Rectal smooth muscle tissue (tissue), 1 donor: ENCODE measurements at regions not wholly inside any gene's neighbourhood (a gene's known extent, or its start where the extent isn't known, plus 50 kb on each side); places are given as distances from the start of the nearest gene placed in this dataset.

Experiments used
- H3K27ac ChIP-seq: one replicate; pipeline ENCODE4 v1.7.0; 2013; ENCODE audit warnings: low read depth, low read length, inconsistent platforms
- H3K27me3 ChIP-seq: one replicate; pipeline ENCODE4 v1.7.0; 2013; ENCODE audit warnings: low read length; ENCODE audit not compliant: control insufficient read depth, insufficient read depth
- H3K36me3 ChIP-seq: one replicate; pipeline ENCODE4 v1.7.0; 2013; ENCODE audit warnings: low read length; ENCODE audit not compliant: control insufficient read depth, insufficient read depth
- H3K4me1 ChIP-seq: one replicate; pipeline ENCODE4 v1.7.0; 2013; ENCODE audit warnings: low read length; ENCODE audit not compliant: control insufficient read depth, insufficient read depth
- H3K4me3 ChIP-seq: one replicate; pipeline ENCODE4 v1.7.0; 2013; ENCODE audit warnings: low read length
- H3K9ac ChIP-seq: one replicate; pipeline ENCODE4 v1.7.0; 2013; ENCODE audit warnings: low read length

DNA sequence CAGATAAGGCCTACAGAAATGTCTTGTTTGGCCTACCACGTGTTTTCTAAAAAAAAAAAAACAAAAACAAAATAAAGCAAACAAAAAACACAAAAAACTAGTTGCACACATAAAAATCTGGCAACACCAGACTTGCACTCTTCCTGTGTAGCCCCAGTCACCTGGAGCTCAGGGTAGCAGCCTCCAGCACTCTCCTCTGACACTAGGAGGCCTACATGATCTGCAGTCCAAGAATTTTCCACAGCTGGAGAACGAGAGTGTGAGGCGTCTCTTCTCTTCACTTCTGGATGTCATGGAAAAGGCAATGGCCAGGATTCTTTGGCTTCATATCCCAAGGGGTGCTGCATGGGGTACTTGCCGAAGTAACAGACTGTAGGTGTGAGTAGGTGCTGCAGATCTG lies 310.2 kb upstream of the SALL1 start:
- no peak overlapping the region for H3K27ac ChIP-seq
- no peaks in the 10 kb centered on the region for H3K27me3 ChIP-seq
- H3K36me3 ChIP-seq = no peaks in the 10 kb centered on the region
- H3K9ac ChIP-seq = no peak overlapping the region
- no peaks in the 10 kb centered on the region for H3K4me1 ChIP-seq
- H3K4me3 ChIP-seq = no peak overlapping the region

DNA sequence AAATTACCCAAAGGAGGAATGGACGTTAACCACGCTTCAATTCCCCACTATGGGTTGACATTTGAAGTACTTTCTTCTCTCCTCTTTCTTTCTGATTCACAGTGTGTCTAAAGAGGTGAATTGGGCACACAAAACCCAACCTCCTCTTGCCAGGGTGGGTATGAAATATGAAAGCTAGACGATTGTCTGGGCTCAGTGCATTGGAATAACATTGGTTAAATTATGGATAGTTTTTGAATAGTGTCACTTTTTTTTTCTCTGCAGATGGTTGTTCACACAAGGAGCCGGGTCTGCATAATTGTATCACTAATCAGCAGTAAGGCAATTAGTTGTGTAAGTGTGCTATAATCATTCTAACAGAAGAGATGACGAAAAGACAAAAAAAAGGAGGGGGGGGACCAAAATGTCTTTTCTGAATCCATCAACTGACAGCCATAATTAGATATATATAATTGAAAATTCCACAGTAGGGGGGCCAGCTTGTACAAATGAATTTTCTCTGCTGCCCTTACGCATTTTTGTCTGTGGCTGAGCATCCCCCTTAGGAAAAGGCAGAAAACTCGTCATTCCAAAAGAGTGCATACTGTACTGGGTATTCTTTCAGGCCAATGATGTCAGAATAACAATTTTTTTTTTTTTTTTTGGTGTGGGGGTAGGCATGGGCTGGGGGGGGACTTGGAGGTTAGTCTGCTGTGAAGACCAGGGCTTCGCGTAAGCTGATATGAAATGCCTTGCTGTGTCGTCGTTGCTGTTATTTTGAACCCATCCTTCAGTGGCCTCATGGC lies 307.5 kb upstream of the SALL1 start:
- no peaks in the 10 kb centered on the region for H3K4me1 ChIP-seq
- H3K27ac ChIP-seq = no peak overlapping the region
- no peak overlapping the region for H3K4me3 ChIP-seq
- H3K36me3 ChIP-seq = no peaks in the 10 kb centered on the region
- no peak overlapping the region for H3K9ac ChIP-seq
- no peaks in the 10 kb centered on the region for H3K27me3 ChIP-seq

DNA sequence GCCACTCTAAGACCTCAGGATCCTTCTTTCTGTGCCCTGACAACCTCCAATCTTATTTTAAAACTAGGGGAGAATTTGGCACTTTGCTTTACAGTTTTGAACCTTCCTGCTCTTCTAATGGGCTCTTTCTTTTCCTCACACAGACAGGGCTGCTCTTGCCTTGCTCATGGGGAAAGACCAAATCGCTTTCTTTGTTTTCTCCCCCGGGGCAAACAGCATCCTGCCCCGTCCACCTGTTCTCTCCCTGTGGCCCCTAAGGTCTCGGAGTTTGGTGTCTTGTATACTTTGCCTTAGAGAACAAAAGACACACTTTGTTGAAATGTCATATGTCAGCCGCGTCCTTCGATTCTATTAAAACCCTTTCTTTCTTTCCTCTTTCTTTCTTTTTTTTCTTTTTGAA lies 306.7 kb upstream of the SALL1 start:
- Histone ChIP-seq H3K27me3 (no peaks in the 10 kb centered on the region), H3K27ac (no peak overlapping the region), H3K4me1 (no peaks in the 10 kb centered on the region), H3K9ac (no peak overlapping the region), H3K36me3 (no peaks in the 10 kb centered on the region), H3K4me3 (no peak overlapping the region)

DNA sequence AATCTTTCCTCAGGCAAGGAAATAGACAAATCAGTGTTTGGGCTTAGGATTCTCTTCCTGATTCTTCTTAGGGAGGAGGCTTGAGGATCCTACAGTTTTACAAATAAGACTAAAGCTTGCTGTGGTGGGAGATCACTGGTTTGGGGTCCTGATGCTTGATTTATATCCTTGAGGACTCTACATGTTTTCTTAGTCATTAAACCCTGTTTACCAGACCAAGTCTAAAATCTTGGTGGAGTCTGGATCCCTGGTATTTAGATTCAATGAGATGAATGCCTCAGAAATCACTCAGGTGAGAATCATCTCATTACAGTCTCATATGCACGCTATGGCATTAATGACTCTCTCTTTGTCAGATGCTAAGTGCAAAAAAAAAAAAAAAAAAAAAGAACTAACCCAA lies 304.3 kb upstream of the SALL1 start:
- no peak overlapping the region for H3K27ac ChIP-seq
- no peak overlapping the region for H3K4me3 ChIP-seq
- no peaks in the 10 kb centered on the region for H3K27me3 ChIP-seq
- no peaks in the 10 kb centered on the region for H3K4me1 ChIP-seq
- no peak overlapping the region for H3K9ac ChIP-seq
- H3K36me3 ChIP-seq = no peaks in the 10 kb centered on the region

DNA sequence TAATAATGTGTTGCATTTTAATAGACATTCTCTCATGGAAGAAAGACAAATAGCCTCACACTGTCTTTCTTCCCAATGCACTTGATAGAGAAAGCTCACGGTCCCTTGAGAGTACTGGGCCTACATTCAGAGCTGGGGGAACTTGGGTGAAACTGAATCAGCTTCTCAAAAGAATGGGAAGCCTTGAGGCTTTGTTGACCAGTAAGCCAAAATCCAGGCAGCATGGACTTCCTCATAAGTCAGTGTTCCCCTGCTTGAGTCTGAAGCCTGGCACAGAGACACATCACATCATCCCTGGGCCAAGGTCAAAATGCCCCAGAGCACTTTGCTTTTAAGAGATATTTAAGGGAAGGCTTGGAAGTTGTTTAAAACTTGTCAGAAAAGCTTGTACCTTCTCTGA lies 302.2 kb upstream of the SALL1 start:
- no peak overlapping the region for H3K4me3 ChIP-seq
- H3K36me3 ChIP-seq = no peaks in the 10 kb centered on the region
- H3K9ac ChIP-seq = no peak overlapping the region
- H3K4me1 ChIP-seq = no peaks in the 10 kb centered on the region
- H3K27me3 ChIP-seq = no peaks in the 10 kb centered on the region
- H3K27ac ChIP-seq = no peak overlapping the region

DNA sequence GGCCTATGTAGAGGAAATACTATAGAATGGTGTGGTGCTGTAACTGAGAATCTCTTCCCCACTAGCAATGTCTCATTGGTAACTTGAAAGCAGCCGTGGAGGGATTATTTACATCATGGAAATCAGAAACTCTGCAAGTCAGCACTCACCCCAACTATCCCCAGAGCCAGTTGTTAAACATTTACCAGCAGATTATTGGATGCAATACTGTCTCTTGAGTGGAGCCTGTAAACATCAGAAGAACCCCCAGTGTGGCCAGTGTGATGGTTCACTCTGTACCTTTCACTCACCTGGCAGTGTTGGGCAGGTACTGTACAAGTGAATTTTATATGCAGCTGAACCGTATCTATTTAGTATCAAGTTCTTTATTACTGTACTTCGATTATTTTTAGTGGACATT lies 299.8 kb upstream of the SALL1 start:
- Histone ChIP-seq H3K9ac (no peak overlapping the region), H3K4me3 (no peak overlapping the region), H3K36me3 (no peaks in the 10 kb centered on the region), H3K27ac (no peak overlapping the region), H3K4me1 (no peaks in the 10 kb centered on the region), H3K27me3 (no peaks in the 10 kb centered on the region)

DNA sequence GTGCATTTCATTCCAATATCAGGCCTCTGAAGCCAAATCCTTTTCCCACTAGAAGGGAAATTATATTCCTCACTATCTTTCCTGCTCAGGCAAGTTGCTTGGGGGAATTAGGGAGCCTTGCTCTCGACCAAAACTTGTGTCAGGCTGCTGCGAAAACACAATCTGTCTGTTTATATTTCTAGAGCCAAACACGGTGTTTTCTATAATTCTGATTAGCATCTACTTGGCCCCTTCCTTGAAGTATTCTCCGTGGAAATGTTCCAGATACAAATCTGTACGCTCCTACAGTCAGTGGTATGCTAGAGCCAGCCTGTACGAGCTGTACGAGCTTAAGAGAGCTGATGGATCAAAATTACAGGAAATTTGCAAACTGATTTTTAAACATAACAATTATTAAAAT lies 299.3 kb upstream of the SALL1 start:
- no peaks in the 10 kb centered on the region for H3K27me3 ChIP-seq
- no peak overlapping the region for H3K27ac ChIP-seq
- H3K9ac ChIP-seq = no peak overlapping the region
- no peaks in the 10 kb centered on the region for H3K36me3 ChIP-seq
- H3K4me3 ChIP-seq = no peak overlapping the region
- H3K4me1 ChIP-seq = no peaks in the 10 kb centered on the region

DNA sequence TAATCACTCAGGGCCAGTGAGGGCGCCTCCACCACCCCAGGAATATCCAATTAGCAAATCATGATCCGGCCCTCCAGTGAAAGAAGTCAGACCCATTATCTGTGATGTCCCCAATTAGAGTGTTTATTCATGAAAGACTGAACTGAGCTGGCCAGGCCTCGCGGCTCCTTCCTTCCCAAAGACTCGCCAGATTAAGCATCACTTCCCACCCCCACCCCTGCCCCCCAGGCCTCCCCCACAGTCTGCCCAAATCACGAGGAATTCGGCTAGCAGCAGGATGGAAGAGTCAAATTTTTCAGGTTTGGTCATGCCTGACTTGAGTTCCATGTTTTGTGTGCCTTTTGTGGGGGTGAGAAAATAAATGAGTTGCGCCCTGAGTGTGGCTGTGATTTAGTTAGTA lies 298.4 kb upstream of the SALL1 start:
- Histone ChIP-seq H3K9ac (no peak overlapping the region), H3K27me3 (no peaks in the 10 kb centered on the region), H3K4me1 (no peaks in the 10 kb centered on the region), H3K4me3 (no peak overlapping the region), H3K27ac (no peak overlapping the region), H3K36me3 (no peaks in the 10 kb centered on the region)

DNA sequence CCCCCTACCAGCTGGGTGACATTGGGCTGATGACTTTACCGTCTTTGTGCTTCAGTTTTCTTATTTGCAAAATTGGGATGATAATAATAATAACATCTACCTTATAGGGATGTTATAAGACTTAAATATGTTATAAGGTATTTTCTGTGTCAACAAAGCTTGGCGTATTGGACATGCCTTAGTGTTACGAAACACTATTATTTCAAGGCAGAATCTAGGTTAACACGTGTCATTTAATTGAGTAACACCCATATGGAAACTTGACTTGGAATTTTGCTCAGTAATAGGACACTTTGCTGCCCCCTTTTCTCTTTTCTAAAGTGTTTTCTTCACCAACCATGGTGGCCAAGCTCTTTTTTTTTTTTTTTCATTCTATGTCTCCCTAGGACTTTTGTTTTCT lies 294.2 kb upstream of the SALL1 start:
- Histone ChIP-seq H3K27ac (no peak overlapping the region), H3K9ac (no peak overlapping the region), H3K36me3 (no peaks in the 10 kb centered on the region), H3K4me3 (no peak overlapping the region), H3K27me3 (no peaks in the 10 kb centered on the region), H3K4me1 (no peaks in the 10 kb centered on the region)

DNA sequence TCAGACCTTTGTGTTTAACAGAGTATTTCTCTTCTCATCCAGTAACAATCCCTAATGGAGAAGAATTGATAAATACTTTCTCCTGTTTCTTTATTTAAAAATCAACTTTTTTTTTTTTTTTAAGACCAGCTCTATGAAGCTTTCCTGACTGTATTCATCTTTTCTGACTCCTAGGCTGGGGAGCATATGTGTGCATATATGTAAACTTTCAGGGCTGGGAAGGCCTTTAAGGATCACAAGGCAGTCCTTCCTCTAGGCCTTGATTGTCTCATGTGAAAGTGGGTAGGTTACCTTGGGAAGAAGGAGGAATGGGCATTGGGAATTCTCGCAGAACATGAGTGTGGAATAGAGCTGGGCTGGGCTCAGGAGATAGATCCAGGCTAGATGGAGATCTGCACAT lies 292.9 kb upstream of the SALL1 start:
- Histone ChIP-seq H3K9ac (no peak overlapping the region), H3K27ac (no peak overlapping the region), H3K36me3 (no peaks in the 10 kb centered on the region), H3K27me3 (no peaks in the 10 kb centered on the region), H3K4me1 (no peaks in the 10 kb centered on the region), H3K4me3 (no peak overlapping the region)

DNA sequence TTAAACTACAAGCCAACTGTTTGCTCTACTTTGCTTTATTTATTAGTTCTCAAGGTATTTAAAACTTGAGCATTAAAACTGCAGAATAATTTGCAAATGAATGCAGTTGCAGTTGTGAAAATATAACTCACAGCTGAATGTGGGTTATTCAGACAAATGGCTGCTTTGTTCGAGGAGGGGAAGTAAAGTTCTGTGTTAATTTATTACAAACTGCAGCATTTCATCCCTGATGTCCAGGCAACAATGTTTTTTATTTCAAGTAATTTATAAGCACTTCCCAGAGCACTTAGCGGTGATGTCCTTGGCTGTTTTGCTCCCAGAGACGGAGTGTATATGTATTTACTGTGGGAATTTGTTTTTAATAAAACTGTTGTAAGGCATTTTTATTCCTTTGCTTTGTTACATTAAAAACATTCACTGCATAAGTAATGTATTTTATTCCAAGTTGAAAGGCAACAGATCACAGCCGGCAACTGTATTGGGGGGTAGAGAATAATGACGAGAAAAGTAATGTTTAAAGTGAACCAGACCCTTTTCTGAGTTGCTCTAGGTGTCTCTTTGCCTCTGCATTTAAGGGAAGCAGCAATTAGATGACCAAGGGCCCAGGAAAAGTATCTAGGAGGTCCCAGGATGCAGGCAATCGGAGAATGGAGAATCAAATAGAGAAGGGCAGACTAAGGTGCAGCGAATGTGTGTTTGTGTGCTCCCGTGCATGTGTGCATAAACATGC lies 291.2 kb upstream of the SALL1 start:
- Histone ChIP-seq H3K36me3 (no peaks in the 10 kb centered on the region), H3K27me3 (no peaks in the 10 kb centered on the region), H3K4me1 (no peaks in the 10 kb centered on the region), H3K27ac (no peak overlapping the region), H3K9ac (no peak overlapping the region), H3K4me3 (no peak overlapping the region)

DNA sequence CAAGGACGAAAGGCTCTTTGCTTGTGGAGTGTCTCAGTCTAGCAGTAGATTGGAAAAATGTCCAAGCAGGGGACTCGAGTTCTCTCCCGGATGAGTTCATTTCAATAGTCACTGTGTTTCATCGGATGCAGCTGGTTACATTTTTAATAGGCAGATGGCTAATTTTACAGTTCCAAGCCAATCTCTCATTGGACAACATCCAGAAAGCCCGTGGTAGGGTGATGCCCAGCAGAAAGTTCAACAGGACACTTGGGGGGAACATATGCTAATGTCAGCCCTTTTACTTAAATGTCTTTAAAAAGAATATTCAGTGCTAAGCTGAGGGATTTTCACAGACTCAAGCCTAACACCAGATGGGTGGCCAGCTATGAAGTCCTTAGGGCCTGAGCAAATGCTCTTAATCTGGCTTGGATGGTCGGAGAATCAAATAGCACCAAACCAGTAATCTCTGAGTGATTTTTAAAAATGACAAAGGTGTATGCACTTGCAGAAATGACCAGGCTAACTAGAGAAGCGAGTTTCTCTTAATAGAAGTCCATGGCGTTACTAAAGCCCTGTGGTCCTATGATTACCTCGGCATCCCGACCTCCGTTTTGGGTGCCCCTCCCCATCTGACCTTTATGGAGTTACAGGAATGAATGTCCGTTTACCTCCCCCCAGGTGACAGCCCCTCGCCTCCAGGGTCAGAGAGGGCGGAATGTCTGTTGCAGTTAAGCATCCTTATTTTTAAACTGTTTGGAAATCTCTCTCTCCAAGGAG lies 289.2 kb upstream of the SALL1 start:
- H3K9ac ChIP-seq = no peak overlapping the region
- H3K4me3 ChIP-seq = no peak overlapping the region
- no peaks in the 10 kb centered on the region for H3K36me3 ChIP-seq
- no peaks in the 10 kb centered on the region for H3K27me3 ChIP-seq
- no peak overlapping the region for H3K27ac ChIP-seq
- H3K4me1 ChIP-seq = no peaks in the 10 kb centered on the region
